PC-3 (cell line): ENCODE measurements at regions not wholly inside any gene's neighbourhood (a gene's known extent, or its start where the extent isn't known, plus 50 kb on each side); places are given as distances from the start of the nearest gene placed in this dataset.

Source experiments
- ATAC-seq: fragments of 200-7000 bp; cut with Tn5 transposase; 2 replicates; pipeline ENCODE4 v1.9.1; 2020; ENCODE audit warnings: mild to moderate bottlenecking, moderate library complexity
- BruUV-seq: library from RNA; stranded (reverse); fragments of 400-500 nt; replicated peaks from 2 replicates; lab custom pipeline; 2021; lab: Mats Ljungman, UMichigan
- CTCF ChIA-PET: fragments of 300-600 bp; sonication (Branson Sonifier 250); formaldehyde crosslinking; loops from one replicate; lab custom pipeline; 2022; ENCODE audit warnings: antibody characterized with exemption; lab: Charles Lee
- POLR2A ChIA-PET: fragments of 300-600 bp; sonication (Branson Sonifier 250); formaldehyde crosslinking; loops from one replicate; lab custom pipeline; 2022; ENCODE audit warnings: antibody characterized with exemption; ENCODE audit not compliant: unreplicated experiment; lab: Charles Lee
- DNase-seq: peaks from one replicate; pipeline ENCODE4 v3.0.0-alpha.2; 2015
- H2AFZ ChIP-seq: fragments of 300-600 bp; sonication (generic); 2 replicates; pipeline ENCODE4 v1.6.0; 2016; ENCODE audit warnings: antibody characterized with exemption, low read length
- H3F3A ChIP-seq: fragments of 300-600 bp; sonication (generic); one replicate; pipeline ENCODE4 v1.6.0; 2017; ENCODE audit warnings: antibody characterized with exemption, low read length, control low read depth, mild to moderate bottlenecking; ENCODE audit not compliant: unreplicated experiment
- H3K27ac ChIP-seq: fragments of 300-600 bp; sonication (generic); 2 replicates; pipeline ENCODE4 v1.5.1; 2016; ENCODE audit warnings: mild to moderate bottlenecking, low read length
- H3K27me3 ChIP-seq: fragments of 300-600 bp; sonication (generic); 2 replicates; pipeline ENCODE4 v1.6.1; 2016; ENCODE audit warnings: low read length, mixed read lengths
- H3K36me3 ChIP-seq: fragments of 300-600 bp; sonication (generic); 2 replicates; pipeline ENCODE4 v1.6.1; 2016; ENCODE audit warnings: low read depth, mixed run types, low read length, mixed read lengths
- H3K4me1 ChIP-seq: fragments of 300-600 bp; sonication (generic); 2 replicates; pipeline ENCODE4 v1.5.1; 2016; ENCODE audit warnings: low read length; ENCODE audit not compliant: insufficient read depth
- H3K4me2 ChIP-seq: fragments of 300-600 bp; sonication (generic); 2 replicates; pipeline ENCODE4 v1.6.0; 2016; ENCODE audit warnings: low read length
- H3K4me3 ChIP-seq: fragments of 300-600 bp; sonication (generic); 2 replicates; pipeline ENCODE4 v1.5.1; 2016; ENCODE audit warnings: mild to moderate bottlenecking, low read length, mixed read lengths
- H3K79me2 ChIP-seq: fragments of 300-600 bp; sonication (generic); 2 replicates; pipeline ENCODE4 v1.6.1; 2017; ENCODE audit warnings: low read length, mixed read lengths
- H3K9ac ChIP-seq: fragments of 300-600 bp; sonication (generic); 2 replicates; pipeline ENCODE4 v1.6.0; 2016; ENCODE audit warnings: mild to moderate bottlenecking, low read length
- H3K9me2 ChIP-seq: fragments of 300-600 bp; sonication (generic); replicated peaks from 2 replicates; pipeline ENCODE4 v1.6.1; 2016; ENCODE audit warnings: mixed run types, low read length, mixed read lengths
- H3K9me3 ChIP-seq: fragments of 300-600 bp; sonication (generic); 2 replicates; pipeline ENCODE4 v1.6.1; 2016; ENCODE audit warnings: low read length, mixed read lengths
- H4K20me1 ChIP-seq: fragments of 300-600 bp; sonication (generic); 2 replicates; pipeline ENCODE4 v1.6.1; 2016; ENCODE audit warnings: low read length, mixed read lengths
- EZH2 ChIP-seq: fragments of 300-600 bp; sonication (generic); IDR thresholded peaks from one replicate; pipeline ENCODE4 v1.6.1; 2017; ENCODE audit warnings: antibody characterized with exemption, mild to moderate bottlenecking, low read length; ENCODE audit not compliant: unreplicated experiment
- EZH2phosphoT487 ChIP-seq: fragments of 300-600 bp; sonication (generic); IDR thresholded peaks from 2 replicates; pipeline ENCODE4 v1.6.1; 2018; ENCODE audit warnings: mild to moderate bottlenecking, antibody characterized with exemption, low read length, borderline replicate concordance
- intact Hi-C: fragments of 100-400 bp; cut with micrococcal nuclease; formaldehyde crosslinking; loops from 2 replicates; pipeline ENCODE4 v1.9.0; 2023
- TF ChIP-seq, protein P1 (sequence below): fragments of 300-600 bp; sonication (generic); conservative IDR thresholded peaks from 2 replicates; pipeline ENCODE4 v1.5.1; 2017; ENCODE audit warnings: antibody characterized with exemption, low read depth, mild to moderate bottlenecking, low read length

DNA sequence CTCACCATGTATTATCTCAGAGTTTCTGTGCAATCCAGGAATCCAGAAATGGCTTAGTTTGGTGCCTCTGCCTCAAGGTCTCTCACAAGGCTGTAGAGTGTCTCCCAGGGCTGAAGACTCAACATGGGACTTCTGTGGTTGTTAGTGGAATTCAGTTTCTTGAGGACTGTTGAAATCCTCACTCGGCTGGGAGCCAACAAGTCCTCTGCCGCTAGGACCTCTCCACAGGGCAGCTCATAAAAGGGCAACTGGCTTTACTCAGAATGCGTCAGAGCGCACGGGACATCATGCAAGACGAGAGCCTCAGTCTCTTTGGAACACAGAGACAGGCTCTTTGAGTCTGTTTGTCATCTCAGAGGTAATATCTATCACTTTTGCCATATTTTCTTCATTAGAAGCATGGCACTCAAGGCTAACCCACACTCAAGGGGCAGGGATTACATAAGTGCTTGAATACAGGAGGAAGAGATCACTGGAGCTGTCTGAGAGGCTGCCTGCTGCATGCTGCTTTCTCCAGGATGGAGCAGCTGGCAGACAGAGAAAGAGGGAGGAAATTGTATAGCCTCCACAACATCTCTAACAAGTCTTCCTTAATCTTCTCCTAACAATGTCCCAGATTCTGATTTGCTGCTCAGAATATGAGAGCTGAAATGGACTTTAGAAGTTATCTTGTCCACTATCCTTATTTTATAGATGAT lies 97.5 kb upstream of the ASIC2 start:
- H3K36me3 ChIP-seq, result no peaks in the 10 kb centered on the region
- H3K27ac ChIP-seq, result no peak overlapping the region
- no peaks in the 10 kb centered on the region for H3K79me2 ChIP-seq
- H3K9ac ChIP-seq, result no peak overlapping the region
- POLR2A ChIA-PET, result no interaction called here
- no peaks in the 10 kb centered on the region for H3K4me1 ChIP-seq
- no peaks in the 10 kb centered on the region for H3K27me3 ChIP-seq
- no peaks in the 10 kb centered on the region for H4K20me1 ChIP-seq
- H3K4me2 ChIP-seq, result no peak overlapping the region
- no TSS peak for BruUV-seq
- no peak for ATAC-seq
- H3K4me3 ChIP-seq, result no peak overlapping the region
- intact Hi-C loops, result no loop called here
- no peak for DNase-seq
- CTCF ChIA-PET, result no interaction called here
- H2AFZ ChIP-seq, result no peak overlapping the region
- no peaks in the 10 kb centered on the region for H3F3A ChIP-seq
- TF ChIP-seq EZH2phosphoT487 (no peak), EZH2 (no peak)
- TF ChIP-seq, protein P1, sequence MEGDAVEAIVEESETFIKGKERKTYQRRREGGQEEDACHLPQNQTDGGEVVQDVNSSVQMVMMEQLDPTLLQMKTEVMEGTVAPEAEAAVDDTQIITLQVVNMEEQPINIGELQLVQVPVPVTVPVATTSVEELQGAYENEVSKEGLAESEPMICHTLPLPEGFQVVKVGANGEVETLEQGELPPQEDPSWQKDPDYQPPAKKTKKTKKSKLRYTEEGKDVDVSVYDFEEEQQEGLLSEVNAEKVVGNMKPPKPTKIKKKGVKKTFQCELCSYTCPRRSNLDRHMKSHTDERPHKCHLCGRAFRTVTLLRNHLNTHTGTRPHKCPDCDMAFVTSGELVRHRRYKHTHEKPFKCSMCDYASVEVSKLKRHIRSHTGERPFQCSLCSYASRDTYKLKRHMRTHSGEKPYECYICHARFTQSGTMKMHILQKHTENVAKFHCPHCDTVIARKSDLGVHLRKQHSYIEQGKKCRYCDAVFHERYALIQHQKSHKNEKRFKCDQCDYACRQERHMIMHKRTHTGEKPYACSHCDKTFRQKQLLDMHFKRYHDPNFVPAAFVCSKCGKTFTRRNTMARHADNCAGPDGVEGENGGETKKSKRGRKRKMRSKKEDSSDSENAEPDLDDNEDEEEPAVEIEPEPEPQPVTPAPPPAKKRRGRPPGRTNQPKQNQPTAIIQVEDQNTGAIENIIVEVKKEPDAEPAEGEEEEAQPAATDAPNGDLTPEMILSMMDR, result no peak
- no peaks in the 10 kb centered on the region for H3K9me3 ChIP-seq
- no peaks in the 10 kb centered on the region for H3K9me2 ChIP-seq

DNA sequence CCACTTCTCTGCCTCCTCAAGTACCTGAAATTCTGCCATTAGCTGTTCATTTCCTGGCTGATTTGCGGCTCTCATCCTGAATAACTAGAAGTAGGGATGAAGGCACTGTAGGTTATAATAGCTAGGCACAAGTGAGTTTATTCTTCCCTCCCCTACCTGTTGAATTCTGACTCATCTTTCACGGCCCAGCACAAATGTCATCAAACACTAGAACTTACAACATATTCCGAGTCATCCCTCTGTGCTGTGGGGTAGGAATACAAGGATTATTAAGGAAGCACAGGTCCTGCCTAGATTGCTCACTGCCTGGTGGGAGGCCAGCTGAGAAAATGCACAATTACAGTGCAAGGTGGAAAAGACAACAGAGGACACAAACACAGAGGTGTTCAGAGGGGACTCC lies 103.7 kb upstream of the ASIC2 start:
- no peak overlapping the region for H2AFZ ChIP-seq
- POLR2A ChIA-PET, result no interaction called here
- no peaks in the 10 kb centered on the region for H3K36me3 ChIP-seq
- no peak overlapping the region for H3K9ac ChIP-seq
- no peak overlapping the region for H3K4me2 ChIP-seq
- H3K4me3 ChIP-seq, result no peak overlapping the region
- ATAC-seq (no peak), DNase-seq (no peak)
- no peaks in the 10 kb centered on the region for H3K9me3 ChIP-seq
- CTCF ChIA-PET, result no interaction called here
- no peak overlapping the region for H3K27ac ChIP-seq
- no TSS peak for BruUV-seq
- no peaks in the 10 kb centered on the region for H3K4me1 ChIP-seq
- no peaks in the 10 kb centered on the region for H3K79me2 ChIP-seq
- TF ChIP-seq EZH2phosphoT487, result no peak
- no peak for TF ChIP-seq EZH2
- TF ChIP-seq, protein P1, result no peak
- H4K20me1 ChIP-seq, result no peaks in the 10 kb centered on the region
- intact Hi-C loops, result no loop called here
- no peaks in the 10 kb centered on the region for H3F3A ChIP-seq
- H3K9me2 ChIP-seq, result no peaks in the 10 kb centered on the region
- no peaks in the 10 kb centered on the region for H3K27me3 ChIP-seq

DNA sequence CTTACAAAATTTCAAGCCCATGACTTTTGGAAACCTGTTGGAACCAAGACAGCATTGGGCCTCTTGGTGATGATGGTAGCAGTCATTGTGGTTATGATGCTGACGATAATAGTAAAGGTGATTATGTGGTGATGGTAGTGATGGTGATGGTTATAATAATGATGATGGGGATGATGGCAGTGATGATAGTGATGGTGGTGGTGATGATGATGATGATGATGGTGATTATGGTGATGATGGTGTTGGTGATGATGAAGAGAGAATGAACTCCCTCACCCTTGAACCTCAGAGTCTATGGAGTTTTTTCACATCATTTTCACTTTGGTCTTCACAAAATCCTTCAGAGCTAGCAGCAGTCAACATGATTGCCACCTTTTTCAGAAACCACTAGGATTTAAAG lies 105.3 kb upstream of the ASIC2 start:
- Histone ChIP-seq H3K4me2 (no peak overlapping the region), H3K9me2 (no peaks in the 10 kb centered on the region), H3K27me3 (no peaks in the 10 kb centered on the region), H3K4me3 (no peak overlapping the region), H3K9ac (no peak overlapping the region), H4K20me1 (no peaks in the 10 kb centered on the region), H3K27ac (no peak overlapping the region), H3F3A (no peaks in the 10 kb centered on the region), H3K79me2 (no peaks in the 10 kb centered on the region), H3K9me3 (no peaks in the 10 kb centered on the region), H2AFZ (no peak overlapping the region), H3K4me1 (no peaks in the 10 kb centered on the region), H3K36me3 (no peaks in the 10 kb centered on the region)
- TF ChIP-seq EZH2 (no peak), EZH2phosphoT487 (no peak)
- TF ChIP-seq, protein P1, result no peak
- ChIA-PET CTCF (no interaction called here), POLR2A (no interaction called here)
- DNase-seq, result no peak
- ATAC-seq, result no peak
- no TSS peak for BruUV-seq
- intact Hi-C loops, result no loop called here
